ENCODE measurements at regions not wholly inside any gene's neighbourhood (a gene's known extent, or its start where the extent isn't known, plus 50 kb on each side); places are given as distances from the start of the nearest gene placed in this dataset.

- no peak for DNase-seq
Measured at GRCh38 chr2:40823478-40823877, 371.6 kb upstream of the SLC8A1 start.

GRCh38 chr2:40824278-40824677 lies 372.4 kb upstream of the SLC8A1 start:
- DNase-seq, result no peak

GRCh38 chr2:40827392-40827791 lies 375.5 kb upstream of the SLC8A1 start:
- no peak for DNase-seq

- no peak for DNase-seq
Measured at GRCh38 chr2:40831321-40831873, 379.5 kb upstream of the SLC8A1 start.

- no peak for DNase-seq
Measured at GRCh38 chr2:40841856-40842255, 390.0 kb upstream of the SLC8A1 start.

- DNase-seq, result no peak
Measured at GRCh38 chr2:40844353-40845277, 392.7 kb upstream of the SLC8A1 start.

GRCh38 chr2:40851661-40852060 lies 399.8 kb upstream of the SLC8A1 start:
- DNase-seq, result no peak

GRCh38 chr2:40859617-40860016 lies 407.7 kb upstream of the SLC8A1 start:
- no peak for DNase-seq

GRCh38 chr2:40867829-40868228 lies 415.9 kb upstream of the SLC8A1 start:
- no peak for DNase-seq

GRCh38 chr2:40872580-40872979 lies 420.7 kb upstream of the SLC8A1 start:
- no peak for DNase-seq

GRCh38 chr2:40874380-40874779 lies 422.5 kb upstream of the SLC8A1 start:
- DNase-seq, result no peak

- DNase-seq, result no peak
Measured at GRCh38 chr2:40877734-40878288, 425.9 kb upstream of the SLC8A1 start.

GRCh38 chr2:40879305-40879704 lies 427.4 kb upstream of the SLC8A1 start:
- no peak for DNase-seq

GRCh38 chr2:40886100-40886499 lies 434.2 kb upstream of the SLC8A1 start:
- DNase-seq, result no peak

GRCh38 chr2:40886655-40887054 lies 434.8 kb upstream of the SLC8A1 start:
- DNase-seq, result no peak

GRCh38 chr2:40896358-40896757 lies 444.5 kb upstream of the SLC8A1 start:
- DNase-seq, result no peak

GRCh38 chr2:40914666-40915065 lies 462.8 kb upstream of the SLC8A1 start:
- no peak for DNase-seq

- no peak for DNase-seq
Measured at GRCh38 chr2:40915651-40916050, 463.8 kb upstream of the SLC8A1 start.

- no peak for DNase-seq
Measured at GRCh38 chr2:40935349-40935748, 483.5 kb upstream of the SLC8A1 start.

- DNase-seq, result no peak
Measured at GRCh38 chr2:40937284-40937683, 485.4 kb upstream of the SLC8A1 start.

- no peak for DNase-seq
Measured at GRCh38 chr2:40953341-40953740, 501.5 kb upstream of the SLC8A1 start.

GRCh38 chr2:40955042-40955441 lies 503.2 kb upstream of the SLC8A1 start:
- DNase-seq, result no peak

- DNase-seq, result no peak
Measured at GRCh38 chr2:40955635-40956034, 503.7 kb upstream of the SLC8A1 start.

- DNase-seq, result no peak
Measured at GRCh38 chr2:40957508-40957907, 505.6 kb upstream of the SLC8A1 start.
